ENCODE measurements at regions not wholly inside any gene's neighbourhood (a gene's known extent, or its start where the extent isn't known, plus 50 kb on each side); places are given as distances from the start of the nearest gene placed in this dataset.
"Not testable (repeated sequence)": the region's sequence is repeated elsewhere in the genome, so short reads cannot be mapped to it uniquely, and the experiment has no call there.

DNA sequence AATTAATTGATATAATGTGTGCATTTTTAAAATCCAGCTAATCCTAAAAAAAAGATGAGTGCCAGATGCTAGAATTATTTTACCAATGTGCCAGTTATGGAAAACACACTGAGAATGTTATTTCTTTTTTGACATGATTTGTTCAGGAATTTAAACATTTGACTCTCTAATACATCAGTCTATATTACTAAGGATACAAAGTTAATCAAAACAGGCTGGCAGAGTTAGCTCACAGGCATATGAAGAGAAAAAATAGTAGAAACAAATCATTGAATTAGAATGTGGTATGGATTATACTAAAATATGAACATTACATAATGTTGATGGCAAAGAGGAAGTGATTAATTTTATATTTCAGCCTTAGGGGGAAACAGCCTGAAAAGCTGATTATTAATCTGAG, 368.3 kb upstream of the GJE1 start:
- DNase-seq = no peak

DNA sequence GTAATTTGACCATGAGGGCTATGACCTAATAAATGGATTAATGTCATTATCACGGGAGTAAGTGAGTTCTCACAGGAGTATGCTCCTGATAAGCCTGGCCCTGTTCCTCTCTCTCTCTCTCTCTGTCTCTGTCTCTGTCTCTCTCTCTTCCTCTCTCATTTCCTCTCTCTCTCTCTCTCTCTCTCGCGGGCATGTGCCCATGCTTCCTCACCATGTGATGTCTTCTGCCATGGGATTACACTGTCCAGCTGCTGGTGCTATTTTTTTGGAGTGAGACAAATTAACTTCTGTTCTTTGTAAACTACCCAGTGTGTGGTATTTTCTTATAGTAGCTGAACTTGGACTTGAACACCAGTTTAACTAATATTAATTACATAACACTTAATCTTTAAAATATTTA, 374.3 kb upstream of the GJE1 start:
- DNase-seq = no peak

DNA sequence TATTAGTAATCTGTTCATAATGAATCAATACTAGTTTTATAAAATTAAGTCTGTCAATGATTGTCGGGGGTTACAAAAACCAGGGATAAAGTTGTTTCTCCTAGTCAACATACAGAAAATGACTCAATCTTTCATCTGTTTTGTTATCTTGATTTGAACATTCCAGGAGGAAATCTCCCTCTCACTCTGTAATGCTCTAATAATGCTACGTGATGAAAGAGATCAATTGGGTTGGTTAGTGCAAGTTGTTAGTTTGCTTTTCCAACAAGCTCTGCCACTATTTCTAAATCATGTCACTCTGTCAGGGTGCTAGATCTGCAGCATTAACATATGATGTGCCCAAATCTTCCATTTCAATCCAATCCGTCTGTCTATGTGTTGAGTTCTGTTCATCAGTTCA, 379.5 kb upstream of the GJE1 start:
- no peak for DNase-seq

DNA sequence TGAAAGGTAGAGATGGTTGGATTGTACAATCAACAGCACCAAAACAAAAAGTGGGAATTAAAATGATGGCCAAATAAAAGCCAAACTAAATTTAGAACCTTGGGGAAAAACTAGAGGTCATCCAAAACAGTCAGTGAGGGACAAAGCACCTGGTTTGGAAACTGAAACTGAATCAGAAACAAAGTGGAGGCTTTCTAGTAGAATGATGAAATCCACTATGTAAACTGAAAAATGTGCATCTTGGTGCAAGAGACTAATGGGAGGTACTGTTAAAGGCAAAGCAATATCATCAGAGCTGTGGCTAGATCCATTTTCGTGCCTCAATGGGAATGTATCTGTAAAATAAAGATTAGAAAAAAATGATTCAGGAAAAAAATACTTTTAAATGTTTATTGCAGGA, 380.0 kb upstream of the GJE1 start:
- DNase-seq = no peak

DNA sequence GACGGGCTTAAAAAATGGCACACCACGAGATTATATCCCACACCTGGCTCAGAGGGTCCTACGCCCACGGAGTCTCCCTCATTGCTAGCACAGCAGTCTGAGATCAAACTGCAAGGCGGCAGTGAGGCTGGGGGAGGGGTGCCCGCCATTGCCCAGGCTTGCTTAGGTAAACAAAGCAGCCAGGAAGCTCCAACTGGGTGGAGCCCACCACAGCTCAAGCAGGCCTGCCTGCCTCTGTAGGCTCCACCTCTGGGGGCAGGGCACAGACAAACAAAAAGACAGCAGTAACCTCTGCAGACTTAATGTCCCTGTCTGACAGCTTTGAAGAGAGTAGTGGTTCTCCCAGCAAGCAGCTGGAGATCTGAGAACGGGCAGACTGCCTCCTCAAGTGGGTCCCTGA, 386.4 kb upstream of the GJE1 start:
- not testable (repeated sequence) for DNase-seq

DNA sequence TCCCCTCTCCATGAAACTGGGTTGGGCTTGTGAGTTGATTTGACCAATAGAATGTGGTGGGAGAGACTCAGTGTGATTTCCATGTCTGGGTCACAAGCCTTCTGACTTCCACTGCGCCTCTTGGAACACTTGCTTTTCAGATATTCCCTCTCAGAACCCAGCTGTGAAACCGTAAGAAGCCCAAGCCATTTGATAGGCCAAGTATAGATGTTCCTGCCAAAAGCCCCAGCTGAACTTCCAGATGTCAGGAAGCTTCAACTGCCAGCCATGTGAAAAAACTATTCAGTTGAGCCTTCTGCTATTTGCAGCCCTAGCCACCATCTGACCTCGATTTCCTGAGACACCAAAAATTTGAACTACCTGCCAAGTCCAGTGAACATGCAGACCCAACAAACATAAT, 387.8 kb upstream of the GJE1 start:
- peak; percentile 59 for DNase-seq

DNA sequence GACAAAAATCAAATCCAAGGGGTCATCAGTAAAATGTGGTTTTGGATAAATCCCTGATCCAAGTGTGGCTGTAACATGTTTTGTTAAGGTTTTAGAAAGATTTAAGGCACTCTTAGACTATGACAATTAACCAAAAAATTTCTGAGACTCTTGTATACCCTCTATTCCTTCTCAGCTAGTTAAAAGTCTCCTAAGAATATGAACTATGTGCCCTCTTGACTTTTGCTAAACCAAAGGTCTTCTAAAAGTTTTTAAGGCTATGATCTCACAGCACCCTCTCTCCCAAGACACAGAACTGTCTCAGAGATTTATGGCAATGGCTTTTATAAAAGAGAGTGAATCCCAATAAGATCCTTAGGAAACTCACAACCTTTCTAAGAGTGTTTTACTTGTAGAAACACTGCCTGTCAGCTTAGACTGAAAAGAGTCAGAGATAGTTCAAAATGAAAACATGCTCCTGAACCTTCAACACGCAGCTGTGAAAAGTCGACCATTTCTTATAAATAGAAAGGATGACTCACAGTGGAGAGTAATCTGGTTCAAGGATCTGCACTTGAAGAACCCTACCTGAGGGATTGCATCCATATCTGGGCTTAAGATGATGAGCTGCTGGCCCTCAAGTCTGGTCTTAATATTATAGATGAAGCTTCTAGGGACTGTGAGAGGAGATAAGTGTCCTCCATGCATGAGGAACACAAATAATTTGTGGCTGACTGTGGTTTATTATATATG, 388.4 kb upstream of the GJE1 start:
- DNase-seq = no peak

DNA sequence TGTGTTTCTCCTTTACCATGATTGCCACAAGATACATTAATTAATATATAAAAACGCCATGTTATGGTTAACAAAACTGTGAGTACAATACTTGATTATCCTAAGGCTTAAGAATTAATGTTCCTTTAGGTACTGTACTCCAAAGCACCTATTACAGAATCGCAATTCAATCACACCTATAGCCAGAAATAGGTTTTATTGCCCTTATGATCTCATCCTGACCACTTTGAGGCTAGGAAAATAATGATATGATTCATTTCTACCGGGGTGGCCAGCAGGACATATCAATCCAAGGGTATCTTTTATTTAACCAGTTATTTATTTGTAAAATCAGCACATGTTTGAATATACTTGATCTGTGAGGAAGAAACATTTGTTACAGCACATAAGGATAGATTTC, 396.6 kb upstream of the GJE1 start:
- no peak for DNase-seq

DNA sequence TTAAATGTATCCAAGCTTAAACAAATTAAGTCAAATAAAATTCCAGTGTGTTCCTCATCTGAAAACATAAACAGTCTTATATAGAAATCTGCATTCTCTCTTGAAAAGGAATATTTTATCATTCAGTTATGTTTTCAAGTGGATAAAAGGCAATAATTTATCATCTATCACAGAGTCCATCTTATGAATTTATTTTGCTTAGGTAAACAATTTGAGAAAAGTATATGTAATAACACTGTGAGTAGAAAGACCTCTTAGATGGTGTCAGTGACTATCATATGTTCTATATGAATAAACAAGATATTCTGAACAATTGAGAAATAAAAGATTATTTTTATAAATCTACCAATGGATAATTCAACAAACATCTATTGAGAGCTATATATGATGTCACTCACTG, 397.6 kb upstream of the GJE1 start:
- DNase-seq = no peak

DNA sequence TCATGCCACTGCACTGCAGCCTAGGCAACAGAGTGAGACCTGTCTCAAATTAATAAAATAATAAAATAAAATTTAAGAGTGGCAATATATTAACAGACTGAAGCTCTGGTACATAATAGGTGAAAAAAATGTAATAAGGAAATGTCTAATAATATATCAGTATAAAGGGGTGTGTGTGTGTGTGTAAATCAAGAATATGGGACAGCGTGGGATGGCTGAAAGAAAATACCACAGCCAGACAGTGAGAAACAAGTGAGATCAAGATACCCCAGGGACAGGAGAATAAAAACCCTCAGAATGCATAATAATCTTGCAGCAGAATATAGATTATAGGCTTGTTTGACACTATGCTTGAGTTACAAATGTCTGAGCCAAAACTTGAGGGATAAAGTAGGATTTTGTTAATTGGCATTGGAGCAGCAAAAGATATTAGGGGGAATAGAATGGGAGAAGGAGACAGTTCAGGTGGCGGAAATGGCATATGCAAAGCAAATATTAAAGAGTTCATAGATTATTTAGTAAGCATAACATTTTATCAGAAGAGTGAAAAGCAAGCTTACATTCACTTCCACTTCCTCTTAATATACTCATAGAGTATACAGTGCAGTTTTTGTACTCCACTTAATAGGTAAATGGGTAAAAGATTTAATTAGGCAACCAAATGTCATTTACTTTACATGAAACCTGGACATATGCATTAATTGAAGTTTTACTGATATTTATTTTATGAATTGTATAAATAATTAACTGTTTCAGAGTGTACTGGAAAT, 398.5 kb upstream of the GJE1 start:
- DNase-seq = no peak

DNA sequence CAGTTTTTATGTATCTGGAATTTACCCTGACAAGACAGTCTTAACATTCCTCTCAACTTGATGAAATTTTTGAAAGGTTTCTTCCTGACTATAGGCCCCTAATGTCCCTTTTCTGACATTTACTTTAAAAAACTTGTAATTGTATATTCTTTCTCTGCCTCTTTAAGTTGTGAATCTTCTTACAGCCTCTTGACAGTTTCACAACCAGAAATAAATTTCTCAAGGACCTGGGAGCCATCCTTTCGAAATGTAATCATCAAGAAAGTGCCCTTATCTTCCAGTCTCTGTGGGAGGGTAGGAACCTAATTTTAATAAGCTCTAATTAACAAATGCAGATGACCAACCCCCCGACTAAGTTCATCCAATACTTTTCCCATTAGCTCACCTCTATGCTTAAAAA, 403.6 kb upstream of the GJE1 start:
- DNase-seq = no peak

DNA sequence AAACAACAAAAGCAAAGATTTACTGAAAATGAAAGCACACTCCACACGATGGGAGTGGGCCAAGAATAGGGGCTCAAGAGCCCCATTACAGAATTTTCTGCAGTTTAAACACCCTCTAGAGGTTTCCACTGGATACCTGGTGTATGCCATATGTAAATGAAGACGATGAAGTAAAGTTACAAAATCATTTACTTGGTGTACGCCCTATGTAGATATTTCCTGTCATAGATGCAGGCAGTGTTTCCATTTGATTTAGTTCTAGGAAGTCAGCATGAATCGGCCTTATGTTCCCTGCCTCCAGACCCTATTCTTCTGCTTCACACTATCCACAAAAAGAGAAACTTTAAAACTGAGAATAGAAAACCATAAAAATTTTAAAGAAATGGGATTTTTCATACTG, 404.4 kb upstream of the GJE1 start:
- no peak for DNase-seq

DNA sequence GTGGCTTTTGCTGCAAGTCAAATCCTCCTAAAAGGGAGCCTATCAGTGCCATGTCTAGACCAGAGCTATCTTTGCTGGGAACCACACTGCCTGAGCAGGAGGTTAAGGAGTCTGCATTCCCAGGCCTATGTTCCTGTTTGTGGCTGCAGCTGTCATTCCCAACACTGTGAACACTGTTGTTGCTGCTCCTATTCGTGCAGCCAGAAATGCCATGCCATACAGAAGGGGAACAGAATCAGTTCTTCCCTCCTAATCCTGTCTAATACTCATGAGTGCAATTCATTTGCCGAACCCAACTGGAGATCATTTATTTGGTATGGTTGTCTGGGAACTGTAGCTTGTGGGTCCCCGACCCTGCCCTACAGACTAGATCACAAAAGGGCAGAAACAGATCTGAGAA, 406.5 kb upstream of the GJE1 start:
- DNase-seq = no peak

DNA sequence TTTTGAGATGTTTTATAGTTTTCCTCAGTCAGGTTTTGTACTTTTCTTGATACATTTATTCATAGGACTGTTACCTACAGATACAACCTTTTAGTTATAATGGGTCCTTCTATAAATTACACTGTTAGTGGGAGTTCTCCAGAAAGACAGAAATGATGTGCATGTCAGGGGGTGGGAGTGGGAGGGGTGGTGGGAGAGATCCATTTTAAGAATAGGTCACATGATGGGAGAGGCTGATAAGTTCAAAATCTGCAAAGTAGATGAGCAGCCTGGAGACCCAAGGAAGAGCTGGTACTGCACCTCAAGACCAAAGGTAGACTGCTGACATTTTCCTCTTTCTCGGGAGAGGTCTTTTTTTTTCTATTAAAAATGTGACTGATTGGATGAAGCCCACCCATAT, 408.0 kb upstream of the GJE1 start:
- DNase-seq = no peak

DNA sequence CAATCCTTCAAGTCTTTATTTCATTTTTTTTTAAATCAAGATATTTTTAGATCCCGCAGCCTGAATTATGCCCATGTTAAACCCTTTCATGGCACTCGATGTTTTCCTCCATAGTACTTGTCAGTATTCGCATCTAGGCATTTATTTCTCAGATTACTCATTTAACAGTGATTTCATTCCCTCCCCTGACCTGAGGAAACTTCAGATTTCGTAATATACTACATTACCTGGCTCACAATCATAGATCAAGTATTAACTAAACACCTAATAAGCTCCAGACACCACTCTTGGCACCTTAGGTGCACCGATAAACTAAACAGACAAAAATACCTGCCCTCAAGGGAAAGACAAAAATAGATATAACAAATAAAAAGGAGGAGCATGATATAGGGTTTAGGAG, 413.2 kb upstream of the GJE1 start:
- DNase-seq = no peak

DNA sequence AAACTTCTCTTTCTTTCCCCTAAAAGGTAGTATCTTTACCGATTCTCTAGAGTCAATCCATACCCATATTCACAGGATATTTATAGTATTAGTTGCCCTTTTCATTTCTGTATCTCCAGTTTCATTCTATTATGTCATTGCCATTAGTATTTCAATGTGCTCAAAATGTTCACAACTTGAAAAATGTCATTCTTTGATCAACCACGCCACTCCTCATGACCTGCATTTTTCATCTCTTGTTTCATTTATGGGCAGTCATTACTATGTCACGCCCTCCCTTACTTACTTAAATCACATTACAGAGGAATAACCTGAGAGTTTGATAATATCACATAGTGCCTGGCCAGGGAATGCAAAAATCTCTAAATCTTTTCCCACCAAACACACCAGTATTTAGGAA, 427.3 kb upstream of the GJE1 start:
- no peak for DNase-seq

DNA sequence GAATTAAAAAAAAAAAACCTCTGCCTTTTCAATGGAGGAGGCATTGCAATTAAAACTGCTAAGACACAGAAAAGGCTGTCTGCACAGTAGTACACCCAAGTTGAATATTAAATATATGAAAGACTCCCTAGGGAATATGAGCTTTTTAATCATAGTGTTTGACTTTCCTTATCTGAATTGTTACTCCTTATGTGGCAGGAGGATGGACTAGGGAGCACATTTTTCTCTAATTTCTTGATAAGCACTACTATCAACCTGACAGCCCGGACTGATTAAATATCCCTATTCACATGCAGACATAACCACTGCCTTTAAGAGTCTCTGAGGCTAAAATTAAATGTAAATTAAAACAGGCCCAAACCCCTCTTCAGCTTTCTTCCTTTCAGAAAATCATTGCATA, 428.6 kb upstream of the GJE1 start:
- no peak for DNase-seq

DNA sequence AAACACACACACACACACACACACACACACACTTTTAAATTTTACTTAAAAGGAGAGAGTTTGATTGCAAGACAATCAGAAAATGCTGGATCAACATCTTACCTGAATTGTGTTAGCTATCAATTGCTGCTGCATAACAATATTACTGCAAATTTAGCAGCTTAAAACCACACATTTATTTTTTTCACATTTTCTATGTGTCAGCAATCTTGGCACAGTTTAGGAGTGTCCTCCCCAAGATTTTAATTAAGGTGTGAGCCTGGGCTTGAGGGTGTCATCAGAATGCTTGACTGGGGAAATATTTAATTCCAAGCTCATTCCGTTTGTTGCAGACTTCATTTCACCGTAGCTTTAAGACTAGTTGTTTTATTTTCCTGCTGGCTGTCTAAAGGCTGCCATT, 431.0 kb upstream of the GJE1 start:
- DNase-seq = no peak

DNA sequence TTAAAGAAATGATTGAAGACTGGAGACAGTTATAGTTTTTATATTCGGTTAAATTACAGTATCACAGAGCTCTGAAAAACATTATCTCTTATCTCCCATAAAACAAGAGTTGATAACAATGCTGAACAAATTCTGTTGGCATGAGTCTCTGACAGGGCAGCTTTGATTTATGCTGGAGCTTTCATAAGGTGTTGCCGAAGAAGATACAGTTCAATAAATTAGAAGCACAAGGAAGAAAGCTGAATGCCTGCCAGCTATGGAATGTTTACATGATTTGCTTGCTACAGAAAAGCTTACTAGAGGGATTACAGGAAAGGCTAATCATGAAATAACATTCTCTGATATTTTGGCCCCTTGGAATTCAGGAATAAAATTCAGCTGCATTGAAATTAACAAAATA, 431.9 kb upstream of the GJE1 start:
- DNase-seq = no peak

DNA sequence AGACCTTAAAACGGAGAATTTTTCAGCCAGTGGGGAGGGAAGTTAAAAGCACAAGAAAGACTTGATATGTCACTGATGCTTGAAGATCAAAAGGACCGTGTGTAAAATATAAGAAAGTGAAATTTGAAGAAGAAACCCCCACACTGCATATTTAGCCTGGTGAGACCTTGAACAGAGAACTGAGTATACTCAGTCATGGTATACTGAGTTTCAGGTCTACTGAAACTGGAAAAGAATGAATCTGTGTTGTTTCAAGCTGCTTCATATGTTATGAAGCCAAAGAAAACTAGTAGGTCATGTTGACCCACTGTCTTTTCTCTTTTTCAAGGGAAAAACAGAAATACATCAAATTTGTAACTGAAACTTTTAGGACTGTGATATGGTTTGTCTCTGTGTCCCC, 443.8 kb upstream of the GJE1 start:
- DNase-seq = no peak

DNA sequence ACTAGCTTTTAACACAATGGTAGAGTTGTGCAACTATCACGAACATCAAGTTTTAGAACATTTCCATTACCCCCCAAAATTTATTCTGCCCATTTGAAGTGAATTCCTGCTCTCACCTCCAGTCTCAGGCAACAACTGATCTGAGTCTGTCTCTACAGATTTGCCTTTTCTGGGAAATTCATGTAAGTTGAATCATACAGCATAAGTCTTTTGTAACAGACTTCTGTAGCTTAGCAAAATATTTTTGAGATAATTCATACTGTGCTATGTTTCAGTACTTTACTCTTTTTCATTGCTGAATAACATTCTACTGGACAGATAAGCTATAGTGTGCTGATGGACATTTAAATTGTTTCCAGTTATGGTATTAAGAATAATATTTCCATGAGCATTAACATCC, 447.3 kb upstream of the GJE1 start:
- DNase-seq = no peak

DNA sequence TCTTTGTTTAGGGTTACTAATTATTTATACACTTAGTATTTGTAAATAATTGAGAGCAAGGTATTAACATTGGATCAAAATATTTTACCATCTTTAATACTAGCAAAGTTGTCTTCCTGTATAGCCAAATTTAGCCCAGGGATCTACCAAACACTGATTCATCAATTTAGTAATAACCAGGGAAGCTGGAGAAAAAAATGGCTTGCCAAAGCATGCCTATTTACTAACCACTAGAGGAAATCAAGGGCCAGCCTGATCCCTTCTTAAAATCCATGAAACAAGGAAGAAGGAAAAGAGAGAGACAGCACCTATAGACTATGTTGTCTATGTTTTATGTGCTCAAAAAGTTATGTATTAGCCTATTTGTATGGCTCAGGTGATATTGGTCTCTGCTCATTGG, 450.3 kb upstream of the GJE1 start:
- DNase-seq = no peak

DNA sequence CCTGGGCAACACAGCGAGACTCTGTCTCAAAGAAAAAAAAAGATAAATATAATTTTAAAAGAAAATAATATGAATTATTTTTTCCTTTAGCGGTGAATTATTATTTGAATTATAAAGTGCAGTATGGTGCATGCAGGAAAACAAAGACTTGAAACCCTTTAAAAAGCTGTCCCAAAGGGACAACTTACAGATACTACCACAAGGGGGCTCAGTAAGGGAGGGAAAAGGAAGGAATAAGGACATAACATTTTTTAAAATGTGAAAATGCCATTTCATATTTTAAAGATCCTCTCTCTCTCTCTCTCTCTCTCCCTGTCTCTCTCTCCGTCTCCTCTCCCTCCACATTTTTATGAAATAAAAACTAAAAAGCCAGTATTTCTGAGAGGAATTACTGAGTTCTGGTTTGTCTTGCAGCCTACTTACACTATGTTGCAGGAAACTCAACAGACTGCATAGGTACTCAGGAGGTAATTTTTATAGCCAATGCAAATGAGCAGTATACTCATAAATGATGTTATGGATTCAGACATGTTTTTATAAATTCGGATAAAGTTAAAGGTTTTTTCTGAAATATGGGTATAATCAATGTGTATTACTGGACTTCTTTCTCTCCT, 455.0 kb upstream of the GJE1 start:
- DNase-seq = peak; percentile 18

DNA sequence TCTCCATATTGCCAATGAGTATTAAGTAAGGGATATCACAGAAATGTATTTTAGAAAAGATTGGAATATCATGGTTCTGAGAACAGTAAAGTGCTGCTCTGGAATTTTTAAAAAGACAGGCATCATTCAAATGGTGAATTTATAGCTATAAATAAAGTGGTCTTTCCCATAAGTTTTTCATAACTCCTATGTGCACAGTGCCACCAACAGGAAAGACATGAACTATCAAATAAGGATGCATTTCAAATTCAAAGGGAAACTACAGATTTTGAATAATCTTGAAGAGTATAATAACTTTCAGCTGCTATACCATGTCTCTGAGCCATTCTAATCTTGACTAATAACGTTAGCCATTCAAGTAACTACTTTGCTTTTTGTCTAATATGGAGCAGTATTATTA, 456.8 kb upstream of the GJE1 start:
- no peak for DNase-seq

Measured in hindlimb muscle (tissue), 1 donor.